DOHH2 (cell line): ENCODE measurements at regions not wholly inside any gene's neighbourhood (a gene's known extent, or its start where the extent isn't known, plus 50 kb on each side); places are given as distances from the start of the nearest gene placed in this dataset.
A peak's percentile ranks its signal among the peaks of the same experiment; 100 is the strongest.

ENCODE experiments used
- H3F3A ChIP-seq: fragments of 200-600 bp; sonication (generic), shearing (Covaris generic); 2 replicates; pipeline ENCODE4 v1.6.0; 2016; ENCODE audit warnings: antibody characterized with exemption, mild to moderate bottlenecking; ENCODE audit not compliant: control insufficient read depth, insufficient read depth
- H3K27ac ChIP-seq: fragments of 200-600 bp; sonication (generic); 2 replicates; pipeline ENCODE4 v1.5.1; 2014; ENCODE audit warnings: low read depth, mild to moderate bottlenecking, low read length, moderate library complexity
- H3K27me3 ChIP-seq: fragments of 200-600 bp; sonication (generic); 2 replicates; pipeline ENCODE4 v1.6.1; 2014; ENCODE audit warnings: mild to moderate bottlenecking, low read length, mixed read lengths; ENCODE audit not compliant: control insufficient read depth
- H3K36me3 ChIP-seq: fragments of 200-600 bp; sonication (generic); 2 replicates; pipeline ENCODE4 v1.6.1; 2014; ENCODE audit warnings: mild to moderate bottlenecking, low read length, moderate library complexity, mixed read lengths; ENCODE audit not compliant: control insufficient read depth
- H3K4me1 ChIP-seq: fragments of 200-600 bp; sonication (generic); 2 replicates; pipeline ENCODE4 v1.6.1; 2014; ENCODE audit warnings: mild to moderate bottlenecking, low read length, mixed read lengths; ENCODE audit not compliant: control insufficient read depth
- H3K4me2 ChIP-seq: fragments of 200-600 bp; sonication (generic); 2 replicates; pipeline ENCODE4 v1.6.0; 2014; ENCODE audit warnings: mild to moderate bottlenecking, low read length, moderate library complexity
- H3K4me3 ChIP-seq: fragments of 200-600 bp; sonication (generic); 2 replicates; pipeline ENCODE4 v1.5.1; 2014; ENCODE audit warnings: mild to moderate bottlenecking, low read length, mixed read lengths
- H3K79me2 ChIP-seq: fragments of 200-600 bp; sonication (generic); 2 replicates; pipeline ENCODE4 v1.6.1; 2014; ENCODE audit warnings: mild to moderate bottlenecking, low read length, mixed read lengths; ENCODE audit not compliant: control insufficient read depth
- H3K9me2 ChIP-seq: fragments of 200-600 bp; sonication (generic); replicated peaks from 2 replicates; pipeline ENCODE4 v1.6.1; 2014; ENCODE audit warnings: mild to moderate bottlenecking, low read length, mixed read lengths; ENCODE audit not compliant: control insufficient read depth
- H3K9me3 ChIP-seq: fragments of 200-600 bp; sonication (generic); 2 replicates; pipeline ENCODE4 v1.6.1; 2014; ENCODE audit warnings: antibody characterized with exemption, low read length, mixed read lengths; ENCODE audit not compliant: control insufficient read depth, insufficient read depth
- H4K20me1 ChIP-seq: fragments of 200-600 bp; sonication (generic); 2 replicates; pipeline ENCODE4 v1.6.0; 2014; ENCODE audit warnings: low read depth, mild to moderate bottlenecking, antibody characterized with exemption, low read length, moderate library complexity; ENCODE audit not compliant: control insufficient read depth, insufficient read depth
- CTCF ChIP-seq: fragments of 200-600 bp; sonication (generic); IDR thresholded peaks from one replicate; pipeline ENCODE4 v1.5.1; 2014; ENCODE audit warnings: antibody characterized with exemption, mild to moderate bottlenecking, low read depth, low read length; ENCODE audit not compliant: poor library complexity, severe bottlenecking
- EZH2phosphoT487 ChIP-seq: fragments of 200-600 bp; sonication (generic); IDR thresholded peaks from 2 replicates; pipeline ENCODE4 v1.6.1; 2017; ENCODE audit warnings: borderline replicate concordance, mild to moderate bottlenecking, antibody characterized with exemption, low read length, moderate library complexity, mixed read lengths

GRCh38 chr3:88433568-88433967 lies 283.8 kb downstream of the C3orf38 start:
- H3K79me2 ChIP-seq = no peaks in the 10 kb centered on the region
- peaks cover 63% of the 10 kb centered on the region for H3K4me1 ChIP-seq
- no peaks in the 10 kb centered on the region for H3K9me2 ChIP-seq
- H3K4me2 ChIP-seq = peak overlapping the region; percentile 96
- H4K20me1 ChIP-seq = no peaks in the 10 kb centered on the region
- peaks cover 16% of the 10 kb centered on the region for H3K36me3 ChIP-seq
- H3K27me3 ChIP-seq = no peaks in the 10 kb centered on the region
- H3K9me3 ChIP-seq = peaks cover 6% of the 10 kb centered on the region; the same call in 1 of the 2 replicates
- peaks cover 7% of the 10 kb centered on the region; the same call in 1 of the 2 replicates for H3F3A ChIP-seq
- H3K4me3 ChIP-seq = peak overlapping the region; percentile 65
- H3K27ac ChIP-seq = peak overlapping the region; percentile 95
- TF ChIP-seq EZH2phosphoT487 (no peak), CTCF (no peak)

GRCh38 chr3:88434001-88434400 lies 284.2 kb downstream of the C3orf38 start:
- no peaks in the 10 kb centered on the region for H3K9me2 ChIP-seq
- peak overlapping the region; percentile 95 for H3K27ac ChIP-seq
- H3K4me3 ChIP-seq = peak overlapping the region; percentile 65
- H3F3A ChIP-seq = peaks cover 7% of the 10 kb centered on the region; the same call in 1 of the 2 replicates
- TF ChIP-seq EZH2phosphoT487 = no peak
- H4K20me1 ChIP-seq = no peaks in the 10 kb centered on the region
- peaks cover 66% of the 10 kb centered on the region for H3K4me1 ChIP-seq
- no peaks in the 10 kb centered on the region for H3K79me2 ChIP-seq
- peaks cover 6% of the 10 kb centered on the region; the same call in 1 of the 2 replicates for H3K9me3 ChIP-seq
- H3K27me3 ChIP-seq = no peaks in the 10 kb centered on the region
- peak overlapping the region; percentile 96 for H3K4me2 ChIP-seq
- H3K36me3 ChIP-seq = peaks cover 16% of the 10 kb centered on the region

GRCh38 chr3:88440701-88441100 lies 290.9 kb downstream of the C3orf38 start:
- H3K9me2 ChIP-seq = no peaks in the 10 kb centered on the region
- peaks cover 58% of the 10 kb centered on the region for H3K4me1 ChIP-seq
- peak overlapping the region; percentile 75 for H3K27ac ChIP-seq
- H3K4me2 ChIP-seq = peak overlapping the region; percentile 43
- peaks cover 2% of the 10 kb centered on the region; the same call in 1 of the 2 replicates for H3K9me3 ChIP-seq
- H3K79me2 ChIP-seq = no peaks in the 10 kb centered on the region
- no peaks in the 10 kb centered on the region for H3K27me3 ChIP-seq
- H3K36me3 ChIP-seq = no peaks in the 10 kb centered on the region; the same call in 1 of the 2 replicates
- H3K4me3 ChIP-seq = peak overlapping the region; percentile 31
- H4K20me1 ChIP-seq = no peaks in the 10 kb centered on the region
- peaks cover 2% of the 10 kb centered on the region for H3F3A ChIP-seq
- TF ChIP-seq EZH2phosphoT487 (no peak), CTCF (no peak)

GRCh38 chr3:88443066-88443465 lies 293.3 kb downstream of the C3orf38 start:
- Histone ChIP-seq H3K36me3 (no peaks in the 10 kb centered on the region; the same call in 1 of the 2 replicates), H3K9me2 (no peaks in the 10 kb centered on the region), H3F3A (no peaks in the 10 kb centered on the region; the same call in 1 of the 2 replicates), H3K27ac (no peak overlapping the region), H3K79me2 (no peaks in the 10 kb centered on the region), H4K20me1 (no peaks in the 10 kb centered on the region), H3K27me3 (no peaks in the 10 kb centered on the region), H3K4me1 (peaks cover 41% of the 10 kb centered on the region), H3K4me2 (no peak overlapping the region), H3K4me3 (no peak overlapping the region), H3K9me3 (peaks cover 2% of the 10 kb centered on the region; the same call in 1 of the 2 replicates)
- TF ChIP-seq EZH2phosphoT487 = no peak
- TF ChIP-seq CTCF = no peak
